ENCODE measurements at regions not wholly inside any gene's neighbourhood (a gene's known extent, or its start where the extent isn't known, plus 50 kb on each side); places are given as distances from the start of the nearest gene placed in this dataset.
"Not testable (repeated sequence)": the region's sequence is repeated elsewhere in the genome, so short reads cannot be mapped to it uniquely, and the experiment has no call there.

DNA sequence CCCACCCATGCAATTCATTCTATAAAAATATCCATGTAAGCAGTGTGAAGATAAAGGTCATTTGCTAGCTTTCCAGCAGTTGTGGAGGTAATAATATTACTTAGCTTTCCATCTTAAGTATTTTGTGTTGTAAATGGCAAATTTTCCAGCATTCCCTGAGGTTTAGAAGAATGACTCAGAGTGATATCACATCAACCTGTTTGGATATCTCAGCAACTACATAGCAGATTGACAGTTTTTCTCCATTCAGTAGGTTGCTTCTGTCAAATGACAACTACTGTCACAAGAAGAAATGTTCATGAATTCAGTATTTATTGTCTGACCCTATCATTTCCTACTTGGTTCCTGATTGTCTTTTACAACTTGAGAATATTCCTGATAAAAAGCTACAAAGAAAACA, 434.9 kb upstream of the GALNTL6 start:
- in situ Hi-C loops (cut with HindIII; ENCODE audit: low sequenced_read_pairs), result no loop called here

DNA sequence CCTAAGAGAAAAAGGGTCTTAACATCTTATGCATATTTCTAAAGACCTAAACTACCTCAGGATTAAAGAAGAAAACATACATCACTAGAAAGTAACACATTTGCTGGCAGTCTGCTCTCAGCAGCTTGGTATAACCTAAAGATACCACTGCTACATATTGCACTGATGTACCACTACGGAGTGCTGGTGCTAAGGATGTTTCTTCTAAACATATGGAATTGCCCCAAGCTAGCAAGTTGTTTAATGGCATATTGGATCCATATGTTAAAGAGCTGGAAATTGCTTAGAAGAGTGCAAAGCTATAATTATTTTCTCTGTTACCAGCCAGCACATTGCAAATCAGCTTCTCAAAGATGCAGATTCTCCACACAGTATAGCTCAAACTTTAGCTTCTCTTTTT, 436.5 kb upstream of the GALNTL6 start:
- in situ Hi-C loops (cut with HindIII; ENCODE audit: low sequenced_read_pairs), result no loop called here

DNA sequence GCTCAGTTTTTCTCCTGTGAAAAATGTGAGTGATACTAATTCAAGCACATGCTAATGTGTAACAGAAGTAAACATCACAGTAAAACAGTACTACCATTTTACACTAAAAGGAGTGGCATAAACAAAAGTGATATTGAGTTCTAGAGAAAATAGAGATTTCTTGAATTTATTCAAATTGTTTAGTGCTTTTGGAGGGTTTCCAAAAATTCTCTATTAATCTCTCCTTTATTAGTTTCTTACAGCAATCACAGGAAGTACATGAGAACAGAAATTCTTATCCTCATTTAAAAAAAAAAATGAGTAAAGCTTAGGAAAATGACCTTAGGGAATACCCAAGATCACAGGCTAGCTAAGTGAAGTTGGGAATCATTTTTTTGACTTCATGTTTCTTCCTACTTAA, 459.7 kb upstream of the GALNTL6 start:
- in situ Hi-C loops (cut with HindIII; ENCODE audit: low sequenced_read_pairs), result no loop called here

DNA sequence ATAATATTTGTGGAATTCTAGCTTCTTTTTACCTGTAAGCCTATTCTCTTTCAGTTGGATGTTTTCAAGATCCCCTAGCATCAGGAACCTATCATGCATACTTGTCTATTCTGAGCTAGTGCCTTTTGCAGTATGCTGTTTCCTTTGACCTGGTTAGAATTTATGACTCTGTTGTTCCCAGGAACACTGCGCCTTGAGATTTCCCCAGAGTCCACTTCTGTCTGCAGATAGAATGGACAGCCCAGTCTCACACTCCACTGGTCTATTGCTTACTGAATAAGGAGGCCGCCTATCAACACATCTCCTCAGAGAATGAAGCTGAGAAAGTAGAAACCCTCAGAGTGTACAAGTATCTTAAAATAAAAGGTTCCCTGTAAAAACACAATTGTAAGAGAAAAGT, 465.1 kb upstream of the GALNTL6 start:
- in situ Hi-C loops (cut with HindIII; ENCODE audit: low sequenced_read_pairs), result no loop called here

DNA sequence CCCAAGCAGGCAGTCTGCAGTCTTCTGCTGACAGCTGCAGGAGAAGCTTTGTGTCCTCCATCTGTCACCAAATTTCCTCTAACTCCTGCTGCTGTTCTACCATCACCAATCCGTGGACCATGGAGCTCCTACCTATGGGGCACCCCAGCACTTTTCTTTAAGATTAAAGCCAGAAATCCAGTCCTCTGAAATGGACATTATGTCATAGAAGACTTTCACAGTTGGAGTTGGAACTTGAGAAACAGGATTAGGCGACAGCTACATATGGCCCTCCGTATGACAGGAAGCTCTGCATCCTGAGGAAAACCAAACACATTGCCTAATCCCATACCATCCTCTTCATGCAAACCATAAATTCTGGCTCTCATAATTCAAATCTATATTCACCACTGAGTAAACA, 470.6 kb upstream of the GALNTL6 start:
- in situ Hi-C loops (cut with HindIII; ENCODE audit: low sequenced_read_pairs), result no loop called here

DNA sequence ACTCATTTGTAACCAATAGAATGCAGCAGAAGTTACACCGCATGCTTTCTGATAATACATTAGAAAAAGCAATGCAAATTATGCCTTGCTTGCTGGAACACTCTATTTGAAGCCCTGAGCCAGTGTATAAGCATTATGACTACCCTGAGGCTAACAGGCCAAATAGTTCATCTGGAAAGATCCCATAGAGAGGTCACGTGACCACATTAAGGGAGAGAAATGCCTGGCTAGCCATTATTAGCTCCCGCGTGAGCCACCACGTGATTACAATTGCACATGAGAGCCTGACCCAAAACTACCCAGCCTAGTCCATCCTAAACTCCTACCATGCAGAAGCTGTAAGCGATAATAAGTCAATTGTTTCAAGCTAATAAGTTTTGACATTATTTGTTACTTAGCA, 472.9 kb upstream of the GALNTL6 start:
- in situ Hi-C loops (cut with HindIII; ENCODE audit: low sequenced_read_pairs), result no loop called here

DNA sequence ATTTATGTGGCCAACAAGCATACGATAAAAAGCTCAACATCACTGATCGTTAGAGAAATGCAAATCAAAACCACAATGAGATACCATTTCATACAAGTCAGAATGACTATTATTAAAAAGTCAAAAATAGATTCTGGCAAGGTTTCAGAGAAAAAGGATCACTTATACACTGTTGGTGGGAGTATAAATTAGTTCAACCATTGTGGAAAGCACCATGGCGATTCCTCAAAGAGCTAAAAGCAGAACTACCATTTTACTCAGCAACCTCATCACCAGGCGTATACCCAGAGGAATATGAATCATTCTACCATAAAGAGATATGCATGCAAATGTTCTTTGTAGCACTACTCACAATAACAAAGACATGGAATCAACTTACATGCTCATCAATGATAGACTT, 478.7 kb upstream of the GALNTL6 start:
- in situ Hi-C loops (cut with HindIII; ENCODE audit: low sequenced_read_pairs), result no loop called here

DNA sequence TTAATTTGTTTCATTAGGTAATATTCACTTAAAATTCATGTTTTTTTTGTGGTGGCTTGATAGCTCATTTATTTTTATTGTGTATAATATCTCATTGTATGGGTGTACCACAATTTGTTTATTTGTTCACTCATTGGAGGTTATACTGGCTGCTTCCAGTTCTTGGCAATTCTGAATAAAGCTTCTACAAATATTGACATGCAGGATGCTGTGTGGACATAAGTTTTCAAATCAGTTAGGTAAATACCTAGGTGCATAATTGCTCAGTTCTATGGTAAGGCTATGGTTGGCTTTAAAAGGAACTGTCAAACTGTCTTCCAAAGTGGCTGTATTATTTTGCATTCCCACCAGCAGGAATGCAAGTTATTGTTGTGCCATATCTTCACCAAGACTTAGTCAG, 504.5 kb upstream of the GALNTL6 start:
- in situ Hi-C loops (cut with HindIII; ENCODE audit: low sequenced_read_pairs), result no loop called here

DNA sequence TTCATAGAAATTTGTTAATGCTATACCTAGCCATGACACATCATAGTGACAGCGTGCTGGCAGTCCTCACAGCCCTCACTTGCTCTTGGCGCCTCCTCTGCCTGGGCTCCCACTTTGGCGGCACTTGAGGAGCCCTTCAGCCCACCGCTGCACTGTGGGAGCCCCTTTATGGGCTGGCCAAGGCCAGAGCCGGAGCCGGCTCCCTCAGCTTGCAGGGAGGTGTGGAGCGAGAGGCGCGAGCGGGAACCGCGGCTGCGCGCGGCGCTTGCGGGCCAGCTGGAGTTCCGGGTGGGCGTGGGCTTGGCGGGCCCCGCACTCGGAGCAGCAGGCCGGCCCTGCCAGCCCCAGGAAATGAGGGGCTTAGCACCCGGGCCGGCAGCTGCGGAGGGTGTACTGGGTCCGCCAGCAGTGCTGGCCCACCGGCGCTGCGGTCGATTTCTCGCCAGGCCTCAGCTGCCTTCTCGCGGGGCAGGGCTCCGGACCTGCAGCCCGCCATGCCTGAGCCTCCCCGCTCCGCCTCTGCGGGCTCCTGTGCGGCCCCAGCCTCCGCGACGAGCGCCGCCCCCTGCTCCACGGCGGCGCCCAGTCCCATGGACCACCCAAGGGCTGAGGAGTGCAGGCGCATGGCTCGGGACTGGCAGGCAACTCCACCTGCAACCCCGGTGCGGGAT, 515.0 kb upstream of the GALNTL6 start:
- in situ Hi-C loops (cut with HindIII; ENCODE audit: low sequenced_read_pairs), result not testable (repeated sequence)

DNA sequence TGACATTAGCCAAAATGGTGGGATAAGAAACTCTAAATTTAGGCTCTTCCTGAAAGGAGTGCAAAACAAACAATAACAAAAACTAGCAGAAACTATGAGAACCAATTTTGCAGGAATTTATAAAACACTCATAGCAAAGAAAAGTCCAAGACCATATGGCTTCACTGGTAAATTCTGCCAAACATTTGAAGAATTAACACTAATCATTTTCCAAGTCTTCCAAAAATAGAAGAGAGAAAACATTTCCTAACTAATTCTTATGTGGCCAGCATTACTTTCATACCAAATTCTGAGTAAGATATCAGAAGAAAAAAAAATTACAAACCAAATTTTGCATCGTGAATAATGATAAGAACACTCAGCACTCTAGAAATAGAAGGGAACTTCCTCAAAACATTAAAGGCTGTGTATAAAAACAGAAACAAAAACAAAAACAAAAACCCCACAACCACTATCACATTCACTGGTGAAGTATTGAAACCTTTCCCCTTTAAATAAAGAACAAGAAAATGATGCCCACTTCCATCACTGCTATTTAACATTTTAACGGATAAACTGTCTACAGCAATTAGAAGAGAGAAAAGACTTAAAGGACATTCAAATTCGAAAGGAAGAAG, 524.3 kb upstream of the GALNTL6 start:
- in situ Hi-C loops (cut with HindIII; ENCODE audit: low sequenced_read_pairs), result no loop called here

DNA sequence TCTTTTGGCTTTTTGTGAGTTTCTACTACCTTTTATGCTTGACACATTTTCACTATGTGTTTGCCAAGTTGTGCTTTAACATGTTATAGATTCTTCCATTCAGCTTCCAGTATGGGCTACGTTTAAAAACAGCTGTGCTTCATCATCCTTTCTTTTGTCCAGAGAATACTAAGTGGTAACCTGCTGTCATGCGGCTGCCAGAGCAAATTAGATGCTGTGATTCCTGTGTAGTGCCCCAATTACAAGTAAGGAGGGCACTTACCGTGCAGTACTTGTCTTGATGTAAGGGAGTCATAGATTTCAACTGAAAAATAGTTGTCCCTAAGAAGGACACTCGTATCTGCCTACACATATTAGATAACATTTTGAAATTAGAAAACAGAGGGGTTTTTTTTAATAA, 531.8 kb upstream of the GALNTL6 start:
- in situ Hi-C loops (cut with HindIII; ENCODE audit: low sequenced_read_pairs), result no loop called here

DNA sequence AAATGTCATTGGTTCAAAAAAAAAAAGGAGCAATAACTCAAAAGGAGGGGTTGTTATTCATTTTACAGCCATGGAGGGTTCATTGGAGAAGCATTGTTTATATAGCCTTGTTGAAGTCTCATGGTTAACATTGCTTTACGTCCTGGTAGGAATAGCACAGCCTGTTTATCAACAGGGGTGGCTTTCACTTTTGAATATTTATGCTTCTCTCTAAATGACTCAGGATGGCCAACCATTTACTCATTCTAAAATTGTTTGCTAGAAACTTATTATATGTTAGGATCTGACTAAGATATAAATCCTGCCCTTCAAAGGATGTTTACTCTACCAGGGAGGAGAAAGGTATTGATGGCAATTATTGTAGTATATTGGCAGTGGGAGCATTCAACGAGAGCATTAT, 534.1 kb upstream of the GALNTL6 start:
- in situ Hi-C loops (cut with HindIII; ENCODE audit: low sequenced_read_pairs), result no loop called here

DNA sequence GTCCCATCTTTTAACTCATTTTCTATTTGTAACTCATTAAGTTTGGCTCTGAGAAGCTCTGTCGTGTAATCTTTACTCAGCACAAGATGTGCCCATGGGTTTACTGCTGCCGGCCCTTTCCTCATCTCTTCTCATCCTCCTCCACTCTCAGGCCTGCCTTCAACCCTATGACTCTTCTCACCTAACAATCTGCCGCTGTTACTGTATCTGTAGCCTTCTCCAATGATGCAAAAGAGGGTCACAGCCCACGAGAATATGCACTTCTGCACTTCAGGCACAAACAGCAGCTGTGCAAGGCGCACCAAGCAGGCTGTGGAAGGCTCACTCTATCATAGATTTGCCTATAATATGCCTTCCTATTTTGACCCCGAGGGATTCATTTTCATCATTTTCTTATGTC, 546.5 kb upstream of the GALNTL6 start:
- in situ Hi-C loops (cut with HindIII; ENCODE audit: low sequenced_read_pairs), result no loop called here

DNA sequence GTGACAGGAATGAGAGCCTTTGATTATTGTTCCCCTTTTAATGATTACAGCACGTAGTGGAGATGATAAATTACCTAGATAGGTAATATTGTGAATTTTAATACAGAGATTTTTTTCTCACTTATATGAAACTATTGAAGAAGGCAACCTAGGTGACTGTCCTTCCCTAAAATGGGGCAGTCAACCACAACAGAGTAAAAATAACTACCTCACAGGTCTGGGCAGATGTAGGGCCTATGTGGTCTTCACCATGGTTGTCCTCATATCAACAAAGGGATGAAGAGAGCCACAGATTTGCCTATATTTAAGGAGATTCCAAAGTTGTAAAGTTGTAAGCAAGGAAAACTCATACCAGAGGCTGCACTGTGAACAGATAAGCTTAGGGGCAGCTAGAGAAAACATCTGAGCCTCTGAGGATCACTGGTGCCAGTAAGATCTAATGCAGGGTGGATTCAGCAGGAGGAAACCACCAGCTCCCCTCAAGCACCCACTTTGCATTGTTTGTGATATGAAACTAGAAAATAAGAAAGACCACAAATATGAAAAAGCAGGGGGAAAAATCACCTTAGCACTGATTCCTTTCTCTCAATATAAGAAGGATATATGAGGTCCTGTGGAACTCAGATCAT, 547.9 kb upstream of the GALNTL6 start:
- in situ Hi-C loops (cut with HindIII; ENCODE audit: low sequenced_read_pairs), result no loop called here

DNA sequence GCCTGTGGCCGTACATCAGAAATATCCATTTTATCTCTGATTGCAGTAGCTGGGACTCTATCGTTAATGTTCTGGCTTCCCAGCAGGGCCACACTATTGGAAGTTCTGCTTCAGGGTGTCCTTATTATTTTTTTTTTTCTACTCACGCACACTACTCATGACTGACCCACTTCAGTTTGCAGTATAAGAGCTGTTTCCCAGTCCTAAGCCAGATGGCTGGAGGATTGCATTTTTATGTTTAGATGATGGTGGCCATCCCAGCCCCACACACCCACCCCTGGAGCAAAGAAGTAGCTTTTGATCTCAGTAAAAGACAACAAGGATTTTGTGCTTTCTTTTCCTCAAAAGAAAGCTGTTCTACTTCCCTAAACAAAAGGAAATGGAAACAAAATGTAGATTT, 557.0 kb upstream of the GALNTL6 start:
- in situ Hi-C loops (cut with HindIII; ENCODE audit: low sequenced_read_pairs), result no loop called here

DNA sequence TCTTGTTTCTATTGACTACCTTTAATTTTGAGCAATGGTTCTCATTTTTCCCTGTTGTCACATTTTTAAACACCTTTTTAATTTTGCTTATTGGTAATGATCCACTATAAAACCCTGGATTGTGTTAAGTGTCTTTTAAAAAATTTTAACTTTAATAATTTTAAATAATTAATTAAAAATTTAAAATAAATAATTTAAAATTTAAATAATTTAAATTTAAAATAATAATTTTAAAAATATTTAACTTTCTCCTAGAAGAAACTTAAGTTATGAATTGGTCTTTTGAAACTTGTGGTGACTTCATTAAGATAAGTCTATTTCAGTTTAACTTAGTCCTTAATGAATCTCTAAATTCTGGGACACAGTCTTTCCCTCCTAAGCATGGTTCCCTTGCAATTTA, 566.3 kb upstream of the GALNTL6 start:
- in situ Hi-C loops (cut with HindIII; ENCODE audit: low sequenced_read_pairs), result no loop called here

DNA sequence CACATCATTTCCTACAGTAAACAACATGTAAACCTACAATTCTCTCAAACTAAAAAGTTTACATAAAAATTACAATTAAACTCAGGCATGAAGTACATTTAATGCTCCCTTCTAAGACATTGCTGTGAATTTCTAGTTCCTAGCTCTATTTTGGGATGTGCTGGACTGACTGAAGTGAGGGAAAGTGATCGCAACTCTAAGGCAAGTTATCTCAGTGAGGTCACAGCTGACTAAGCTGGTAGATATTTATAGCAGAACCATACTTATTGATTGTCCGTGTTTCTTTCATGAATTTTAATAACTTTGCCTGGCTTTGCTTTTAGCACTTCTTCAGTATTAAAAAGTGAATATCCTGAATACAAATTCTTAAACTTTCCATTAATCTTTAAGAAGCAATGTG, 570.4 kb upstream of the GALNTL6 start:
- in situ Hi-C loops (cut with HindIII; ENCODE audit: low sequenced_read_pairs), result no loop called here

DNA sequence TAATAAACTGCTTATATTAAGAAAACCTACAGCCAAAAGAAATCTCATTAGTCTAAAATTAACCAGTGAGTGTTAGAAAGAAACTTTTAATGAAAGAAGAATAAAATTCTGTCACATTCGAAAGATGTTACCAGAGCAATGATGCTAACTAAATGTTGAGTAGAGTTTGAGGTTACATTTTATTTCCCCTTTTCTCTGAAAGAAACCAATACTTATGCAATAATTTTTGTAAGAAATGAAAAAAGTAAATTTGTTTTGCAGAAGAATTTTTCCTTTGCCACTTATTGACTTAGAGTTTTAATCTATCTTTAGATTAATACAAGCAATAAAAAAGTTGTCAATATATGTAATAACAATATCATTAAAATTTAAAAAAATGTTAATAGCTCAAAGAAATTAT, 574.0 kb upstream of the GALNTL6 start:
- in situ Hi-C loops (cut with HindIII; ENCODE audit: low sequenced_read_pairs), result no loop called here

DNA sequence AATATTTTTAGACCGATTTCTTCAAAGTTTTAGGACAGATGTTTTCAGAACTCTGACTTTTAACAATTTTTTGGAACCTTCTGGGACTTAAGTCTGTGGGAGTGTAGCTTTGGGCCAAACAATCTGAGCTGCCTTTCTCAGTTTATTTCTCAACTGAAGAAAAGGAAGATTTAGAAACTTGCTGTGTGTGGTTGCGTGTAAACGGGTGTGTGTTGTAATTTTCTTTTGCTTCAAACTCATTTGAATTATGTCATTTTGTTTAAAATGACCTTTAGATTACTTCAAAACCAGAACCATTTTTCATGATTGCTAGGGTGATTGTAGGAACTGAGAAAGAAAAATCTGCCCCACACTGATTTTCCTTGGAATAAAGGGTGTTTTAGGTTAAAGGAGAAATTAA, 577.7 kb upstream of the GALNTL6 start:
- in situ Hi-C loops (cut with HindIII; ENCODE audit: low sequenced_read_pairs), result no loop called here

DNA sequence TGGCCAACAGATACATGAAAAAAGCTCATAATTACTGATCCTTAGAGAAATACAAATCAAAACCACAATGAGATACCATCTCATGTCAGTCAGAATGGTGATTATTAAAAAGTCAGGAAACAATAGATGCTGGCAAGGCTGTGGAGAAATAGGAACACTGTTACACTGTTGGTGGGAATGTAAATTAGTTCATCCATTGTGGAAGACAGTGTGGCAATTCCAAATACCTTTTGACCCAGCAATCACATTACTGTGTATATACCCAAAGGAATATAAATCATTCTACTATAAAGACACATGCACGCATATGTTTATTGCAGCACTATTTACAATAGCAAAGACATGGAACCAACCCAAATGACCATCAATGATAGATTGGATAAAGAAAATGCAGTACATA, 583.9 kb upstream of the GALNTL6 start:
- in situ Hi-C loops (cut with HindIII; ENCODE audit: low sequenced_read_pairs), result not testable (repeated sequence)

DNA sequence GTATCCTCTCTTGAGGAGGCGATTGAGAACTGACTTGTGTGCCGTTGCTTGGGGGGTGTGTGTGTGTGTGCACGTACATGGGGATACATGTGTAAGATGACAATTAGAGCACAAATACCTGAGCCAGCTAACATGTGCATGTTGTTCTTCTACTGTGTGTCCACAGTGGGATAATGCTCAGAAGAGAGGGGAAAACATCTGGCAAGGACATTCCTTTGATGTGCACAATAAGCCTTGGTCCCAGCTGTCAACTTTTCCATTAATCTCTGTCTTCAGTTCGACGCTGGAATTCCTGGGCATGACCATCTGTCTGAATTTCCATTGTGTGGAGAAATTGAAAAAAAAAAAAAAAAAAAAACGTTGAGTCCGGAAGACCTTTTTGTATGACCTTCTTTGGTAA, 592.0 kb upstream of the GALNTL6 start:
- in situ Hi-C loops (cut with HindIII; ENCODE audit: low sequenced_read_pairs), result no loop called here

DNA sequence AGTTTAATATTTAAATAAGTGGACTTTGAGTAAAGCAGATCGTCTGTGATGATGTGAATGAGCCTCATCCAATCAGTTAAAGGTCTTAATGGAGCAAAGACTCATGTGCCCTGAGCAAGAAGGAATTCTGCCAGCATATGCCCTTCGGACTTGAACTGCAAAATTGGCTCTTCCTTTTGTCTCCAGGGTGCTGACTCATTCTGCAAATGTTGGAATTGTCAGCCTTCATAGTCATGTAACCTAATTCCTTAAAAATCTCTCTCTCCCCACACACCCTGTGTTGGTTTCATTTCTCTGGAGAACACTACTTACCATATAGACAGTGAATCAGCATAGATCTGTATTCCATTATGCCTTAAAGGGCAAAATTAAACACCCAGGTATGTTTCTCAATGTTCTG, 609.8 kb upstream of the GALNTL6 start:
- in situ Hi-C loops (cut with HindIII; ENCODE audit: low sequenced_read_pairs), result no loop called here

DNA sequence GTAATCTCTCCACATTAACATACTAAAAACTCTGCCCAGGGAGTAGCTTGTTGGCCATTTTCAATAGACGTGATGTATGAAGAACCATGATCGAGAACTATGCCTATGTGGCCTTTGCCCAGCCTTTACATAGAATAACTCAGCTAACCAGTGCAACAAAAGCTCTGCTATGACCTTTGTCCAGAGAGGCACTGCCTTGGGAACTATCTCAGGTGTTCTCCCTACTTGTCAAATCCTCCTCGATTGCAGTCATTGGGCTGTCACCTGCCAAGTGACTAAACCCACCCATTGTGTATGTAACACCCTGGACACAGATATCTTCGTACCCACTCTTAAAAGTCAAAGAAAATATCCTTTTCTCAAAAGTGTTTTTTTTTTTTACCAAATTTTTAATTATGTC, 610.3 kb upstream of the GALNTL6 start:
- in situ Hi-C loops (cut with HindIII; ENCODE audit: low sequenced_read_pairs), result no loop called here
